KMS-11 (cell line): ENCODE measurements at regions not wholly inside any gene's neighbourhood (a gene's known extent, or its start where the extent isn't known, plus 50 kb on each side); places are given as distances from the start of the nearest gene placed in this dataset.

Experiments used
- H2AFZ ChIP-seq: fragments of 200-600 bp; sonication (generic); 2 replicates; pipeline ENCODE4 v1.6.1; 2016; ENCODE audit warnings: antibody characterized with exemption, mixed run types, low read depth
- H3K27ac ChIP-seq: fragments of 200-600 bp; sonication (generic); 2 replicates; pipeline ENCODE4 v1.6.1; 2016; ENCODE audit warnings: mild to moderate bottlenecking, mixed run types
- H3K27me3 ChIP-seq: fragments of 200-600 bp; sonication (generic); 2 replicates; pipeline ENCODE4 v1.6.1; 2017; ENCODE audit warnings: mild to moderate bottlenecking, low read depth, mixed run types, moderate library complexity; ENCODE audit not compliant: insufficient read depth
- H3K36me3 ChIP-seq: fragments of 200-600 bp; sonication (generic); 2 replicates; pipeline ENCODE4 v1.6.1; 2017; ENCODE audit warnings: mild to moderate bottlenecking, mixed run types; ENCODE audit not compliant: insufficient read depth
- H3K4me1 ChIP-seq: fragments of 200-600 bp; sonication (generic); 2 replicates; pipeline ENCODE4 v1.6.1; 2016; ENCODE audit warnings: mild to moderate bottlenecking, low read depth, mixed run types; ENCODE audit not compliant: poor library complexity, severe bottlenecking
- H3K4me2 ChIP-seq: fragments of 200-600 bp; sonication (generic); 2 replicates; pipeline ENCODE4 v1.7.0; 2016; ENCODE audit warnings: mild to moderate bottlenecking, mixed run types
- H3K4me3 ChIP-seq: fragments of 200-600 bp; sonication (generic); IDR thresholded peaks from 2 replicates; pipeline ENCODE4 v1.6.1; 2017; ENCODE audit warnings: low read depth, low read length, mixed read lengths; ENCODE audit not compliant: insufficient read depth
- H3K79me2 ChIP-seq: fragments of 200-600 bp; sonication (generic); 2 replicates; pipeline ENCODE4 v1.6.1; 2016; ENCODE audit warnings: low read depth, mixed run types; ENCODE audit not compliant: insufficient read depth
- H3K9ac ChIP-seq: fragments of 200-600 bp; sonication (generic); 2 replicates; pipeline ENCODE4 v1.6.1; 2016; ENCODE audit warnings: mild to moderate bottlenecking, mixed run types
- H4K20me1 ChIP-seq: fragments of 200-600 bp; sonication (generic); 2 replicates; pipeline ENCODE4 v1.6.1; 2016; ENCODE audit warnings: mild to moderate bottlenecking, mixed run types; ENCODE audit not compliant: insufficient read depth
- CTCF ChIP-seq: fragments of 200-600 bp; sonication (generic); conservative IDR thresholded peaks from 2 replicates; pipeline ENCODE4 v1.6.1; 2017; ENCODE audit warnings: low read depth, mild to moderate bottlenecking, antibody characterized with exemption, low read length, moderate library complexity, mixed read lengths

DNA sequence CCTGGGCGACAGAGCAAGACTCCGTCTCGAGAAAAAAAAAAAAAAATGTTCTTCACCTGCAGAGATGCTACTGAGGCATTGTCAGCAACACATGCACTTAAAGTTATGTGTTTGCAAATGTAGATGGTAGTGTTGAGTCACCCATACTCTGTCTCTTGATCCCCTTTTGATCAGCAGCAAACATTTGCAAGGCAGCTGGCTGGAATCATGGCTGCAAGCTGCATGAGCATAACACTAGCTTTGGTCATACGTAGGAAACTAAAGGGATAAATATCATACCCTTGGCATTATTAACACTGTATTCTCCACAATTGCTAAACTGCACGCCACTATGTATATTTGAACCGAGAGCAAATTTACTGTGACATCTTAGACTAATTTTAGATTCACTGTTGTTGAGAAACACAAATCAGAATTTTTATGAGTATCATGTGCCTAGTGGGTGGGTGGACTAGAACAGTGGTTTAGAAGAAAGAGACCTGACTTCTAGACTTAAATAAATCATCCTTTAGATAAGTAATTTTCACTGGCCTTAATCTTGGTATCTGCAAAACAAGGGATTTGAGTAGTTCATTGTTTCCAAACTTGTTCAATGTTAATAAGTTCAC lies 229.3 kb upstream of the MEOX2 start:
- no peak for TF ChIP-seq CTCF
- H2AFZ ChIP-seq: no peak overlapping the region
- H3K9ac ChIP-seq: no peak overlapping the region
- no peak overlapping the region for H3K4me3 ChIP-seq
- no peaks in the 10 kb centered on the region for H3K79me2 ChIP-seq
- H3K27me3 ChIP-seq: no peaks in the 10 kb centered on the region
- H3K4me2 ChIP-seq: no peak overlapping the region
- no peaks in the 10 kb centered on the region for H3K4me1 ChIP-seq
- H3K27ac ChIP-seq: no peak overlapping the region
- no peaks in the 10 kb centered on the region for H3K36me3 ChIP-seq
- no peaks in the 10 kb centered on the region for H4K20me1 ChIP-seq

GRCh38 chr7:15914611-15915010 lies 228.1 kb upstream of the MEOX2 start:
- no peak overlapping the region for H3K4me3 ChIP-seq
- no peak overlapping the region for H3K9ac ChIP-seq
- no peaks in the 10 kb centered on the region for H3K27me3 ChIP-seq
- no peak for TF ChIP-seq CTCF
- no peak overlapping the region for H3K4me2 ChIP-seq
- H4K20me1 ChIP-seq: no peaks in the 10 kb centered on the region
- H3K36me3 ChIP-seq: no peaks in the 10 kb centered on the region
- H3K79me2 ChIP-seq: no peaks in the 10 kb centered on the region
- H2AFZ ChIP-seq: no peak overlapping the region
- no peaks in the 10 kb centered on the region for H3K4me1 ChIP-seq
- no peak overlapping the region for H3K27ac ChIP-seq

- Histone ChIP-seq H3K9ac (no peak overlapping the region), H3K36me3 (no peaks in the 10 kb centered on the region), H3K4me2 (no peak overlapping the region), H3K79me2 (no peaks in the 10 kb centered on the region), H3K27ac (no peak overlapping the region), H2AFZ (no peak overlapping the region), H3K4me1 (no peaks in the 10 kb centered on the region), H3K4me3 (no peak overlapping the region), H4K20me1 (no peaks in the 10 kb centered on the region), H3K27me3 (no peaks in the 10 kb centered on the region)
- TF ChIP-seq CTCF: no peak
Observed at GRCh38 chr7:15906436-15906835, 220.0 kb upstream of the MEOX2 start.

- Histone ChIP-seq H3K4me2 (no peak overlapping the region), H3K27ac (no peak overlapping the region), H3K79me2 (no peaks in the 10 kb centered on the region), H3K9ac (no peak overlapping the region), H4K20me1 (no peaks in the 10 kb centered on the region), H3K4me3 (no peak overlapping the region), H2AFZ (no peak overlapping the region), H3K36me3 (no peaks in the 10 kb centered on the region), H3K27me3 (no peaks in the 10 kb centered on the region), H3K4me1 (no peaks in the 10 kb centered on the region)
- no peak for TF ChIP-seq CTCF
Observed at GRCh38 chr7:15905251-15906040, 219.0 kb upstream of the MEOX2 start.
